SKM-1 treated with dmso at 0.1 percent for 144 hours (cell line): ENCODE measurements at regions not wholly inside any gene's neighbourhood (a gene's known extent, or its start where the extent isn't known, plus 50 kb on each side); places are given as distances from the start of the nearest gene placed in this dataset.

Experiments
- DNase-seq: peaks from one replicate; lab custom pipeline; 2025; ENCODE audit not compliant: unreplicated experiment; lab: John Stamatoyannopoulos, UW

GRCh38 chr4:137754652-137755471 lies 222.6 kb upstream of the PCDH18 start:
- DNase-seq = no peak

GRCh38 chr4:137749466-137749865 lies 217.2 kb upstream of the PCDH18 start:
- no peak for DNase-seq

- no peak for DNase-seq
Measured at GRCh38 chr4:137748616-137749015, 216.3 kb upstream of the PCDH18 start.

- DNase-seq = no peak
Measured at GRCh38 chr4:137740141-137740540, 207.8 kb upstream of the PCDH18 start.

GRCh38 chr4:137739391-137739790 lies 207.1 kb upstream of the PCDH18 start:
- no peak for DNase-seq

- DNase-seq = no peak
Measured at GRCh38 chr4:137738375-137738990, 206.2 kb upstream of the PCDH18 start.

- DNase-seq = no peak
Measured at GRCh38 chr4:137735561-137736104, 203.3 kb upstream of the PCDH18 start.

- DNase-seq = peak; percentile 56
Measured at GRCh38 chr4:137733174-137734141, 201.2 kb upstream of the PCDH18 start.

GRCh38 chr4:137722910-137723309 lies 190.6 kb upstream of the PCDH18 start:
- DNase-seq = no peak

GRCh38 chr4:137711502-137711901 lies 179.2 kb upstream of the PCDH18 start:
- DNase-seq = no peak

- no peak for DNase-seq
Measured at GRCh38 chr4:137707626-137708025, 175.3 kb upstream of the PCDH18 start.

- no peak for DNase-seq
Measured at GRCh38 chr4:137707102-137707620, 174.9 kb upstream of the PCDH18 start.

- peak; percentile 80 for DNase-seq
Measured at GRCh38 chr4:137705171-137705783, 173.0 kb upstream of the PCDH18 start.

- DNase-seq = no peak
Measured at GRCh38 chr4:137703195-137703594, 170.9 kb upstream of the PCDH18 start.

GRCh38 chr4:137702512-137702911 lies 170.2 kb upstream of the PCDH18 start:
- DNase-seq = no peak

GRCh38 chr4:137701401-137701800 lies 169.1 kb upstream of the PCDH18 start:
- DNase-seq = no peak

GRCh38 chr4:137700751-137701150 lies 168.5 kb upstream of the PCDH18 start:
- no peak for DNase-seq

- DNase-seq = no peak
Measured at GRCh38 chr4:137700072-137700471, 167.8 kb upstream of the PCDH18 start.

GRCh38 chr4:137694138-137694537 lies 161.8 kb upstream of the PCDH18 start:
- no peak for DNase-seq

- DNase-seq = no peak
Measured at GRCh38 chr4:137693641-137694040, 161.3 kb upstream of the PCDH18 start.
